NAMALWA (cell line): ENCODE measurements at regions not wholly inside any gene's neighbourhood (a gene's known extent, or its start where the extent isn't known, plus 50 kb on each side); places are given as distances from the start of the nearest gene placed in this dataset.

Experiments used
- DNase-seq: peaks from one replicate; pipeline ENCODE4 v3.0.0-alpha.2; 2015; ENCODE audit warnings: low spot score

DNA sequence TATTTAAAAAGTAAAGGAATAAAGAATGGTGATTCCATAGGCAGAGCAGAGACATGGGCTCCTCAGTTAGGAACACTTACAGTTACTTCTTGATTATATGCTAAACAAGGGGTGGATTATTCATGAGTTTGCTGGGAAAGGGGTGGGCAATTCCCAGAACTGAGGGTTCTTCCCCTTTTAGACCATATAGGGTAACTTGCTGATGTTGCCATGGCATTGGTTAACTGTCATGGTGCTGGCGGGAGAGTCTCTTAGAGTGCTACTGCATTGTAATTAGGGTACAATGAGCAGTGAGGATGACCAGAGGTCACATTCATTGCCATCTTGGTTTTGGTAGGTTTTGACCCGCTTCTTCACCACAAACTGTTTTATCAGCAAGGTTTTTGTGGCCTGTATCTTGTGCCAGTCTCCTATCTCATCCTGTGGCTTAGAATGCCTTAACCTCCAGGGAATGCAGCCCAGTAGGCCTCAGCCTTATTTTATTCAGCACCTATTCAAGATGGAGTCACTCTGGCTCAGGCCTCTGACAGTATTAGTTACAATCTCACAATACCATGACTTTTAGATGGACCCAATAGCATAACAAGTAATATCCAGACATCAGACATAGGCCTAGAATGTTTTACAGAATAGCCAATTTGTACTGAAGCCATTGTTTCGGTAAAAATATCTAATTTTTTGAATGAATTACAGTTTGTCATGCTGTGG, 106.8 kb downstream of the ZBTB18 start:
- DNase-seq: no peak

GRCh38 chr1:244159646-244160045, 108.6 kb downstream of the ZBTB18 start:
- no peak for DNase-seq

- DNase-seq: no peak
Observed at GRCh38 chr1:244160455-244161235, 109.6 kb downstream of the ZBTB18 start.

- no peak for DNase-seq
Observed at GRCh38 chr1:244161236-244161510, 110.1 kb downstream of the ZBTB18 start.

DNA sequence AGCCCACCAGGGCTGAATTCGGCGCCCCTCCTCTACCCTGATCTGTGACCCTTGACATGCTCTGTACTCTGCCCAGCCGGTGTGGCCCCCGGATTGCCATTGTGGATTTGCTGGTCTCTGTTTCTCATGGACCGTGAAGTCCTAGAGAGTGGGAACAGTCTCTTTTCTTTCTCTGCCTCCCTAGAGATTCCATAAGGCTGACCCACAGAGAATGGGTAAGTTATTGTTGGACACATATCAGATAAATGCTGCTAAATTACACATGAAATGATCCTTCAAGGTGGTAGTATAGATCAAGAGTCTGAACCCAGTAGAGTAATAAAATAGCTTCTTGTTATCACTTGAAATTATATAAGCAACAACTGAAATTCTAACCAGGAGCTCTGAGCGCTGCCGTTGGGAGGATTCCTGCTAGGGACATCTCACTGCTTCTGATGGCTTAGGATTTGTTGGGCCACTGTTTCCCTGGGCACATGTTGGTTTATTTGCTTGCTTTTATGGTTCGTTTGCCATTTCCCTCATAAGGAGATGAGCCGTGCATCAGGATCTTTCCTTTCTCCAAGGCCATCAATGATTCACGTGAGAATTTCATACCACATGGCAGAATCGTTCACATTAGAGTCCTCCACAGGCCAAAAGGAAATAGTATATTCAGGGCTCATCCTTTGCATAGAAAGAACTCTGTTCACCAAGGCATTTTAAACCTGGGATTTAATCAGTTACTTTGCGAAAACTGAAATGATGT, 111.9 kb downstream of the ZBTB18 start:
- DNase-seq: no peak

DNA sequence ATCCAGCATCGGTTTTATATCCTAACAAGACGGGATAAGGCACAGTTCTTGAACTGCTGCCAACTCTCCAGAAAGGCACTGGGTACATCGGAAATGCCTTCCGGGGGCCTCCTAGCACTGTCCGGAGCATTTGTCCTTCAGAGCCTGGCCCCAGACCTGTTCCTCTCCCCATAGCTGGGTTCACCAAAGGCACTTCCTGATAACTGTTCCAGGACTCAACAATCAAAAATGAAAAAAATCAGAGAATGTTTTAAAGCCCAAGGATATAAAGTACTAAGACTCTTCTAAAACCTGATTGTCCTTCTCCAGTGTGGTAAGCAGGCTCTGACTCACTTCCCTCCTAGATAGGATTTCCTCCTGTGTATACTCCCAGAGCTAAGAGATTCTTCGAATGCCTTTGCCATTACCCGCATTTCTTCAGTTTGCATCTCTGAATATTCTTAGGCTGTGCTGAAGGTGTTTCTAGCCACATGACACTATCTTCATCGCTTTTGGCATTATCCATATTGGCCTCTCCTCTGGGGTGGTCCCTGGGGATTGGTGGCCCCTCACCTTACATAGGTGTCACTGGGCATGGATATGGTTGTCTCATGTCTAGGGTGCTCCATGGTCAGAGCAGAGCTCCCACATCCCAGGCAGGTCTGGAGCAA, 112.9 kb downstream of the ZBTB18 start:
- no peak for DNase-seq

GRCh38 chr1:244164511-244164890, 113.4 kb downstream of the ZBTB18 start:
- DNase-seq: no peak

- no peak for DNase-seq
Observed at GRCh38 chr1:244165021-244165420, 113.9 kb downstream of the ZBTB18 start.

DNA sequence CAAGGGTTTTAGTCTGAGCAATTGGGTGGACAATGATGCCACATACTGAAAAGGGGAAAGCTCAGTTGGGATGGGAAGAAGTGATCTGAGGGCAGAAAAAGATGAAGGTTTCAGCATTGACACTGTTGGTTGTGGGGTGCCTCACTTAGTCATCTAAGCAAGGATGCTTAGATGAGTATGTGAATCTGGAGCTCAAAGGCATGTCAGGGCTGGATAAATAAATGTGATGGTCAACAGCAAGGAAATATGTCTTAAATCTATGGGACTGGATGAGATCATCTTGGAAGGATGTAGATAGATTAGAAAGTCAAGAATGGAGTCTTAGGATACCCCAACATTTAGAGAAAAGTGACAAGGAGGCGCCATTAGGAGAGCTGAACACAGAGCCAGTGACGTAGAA, 114.6 kb downstream of the ZBTB18 start:
- DNase-seq: no peak

- DNase-seq: no peak
Observed at GRCh38 chr1:244171241-244171985, 120.3 kb downstream of the ZBTB18 start.

DNA sequence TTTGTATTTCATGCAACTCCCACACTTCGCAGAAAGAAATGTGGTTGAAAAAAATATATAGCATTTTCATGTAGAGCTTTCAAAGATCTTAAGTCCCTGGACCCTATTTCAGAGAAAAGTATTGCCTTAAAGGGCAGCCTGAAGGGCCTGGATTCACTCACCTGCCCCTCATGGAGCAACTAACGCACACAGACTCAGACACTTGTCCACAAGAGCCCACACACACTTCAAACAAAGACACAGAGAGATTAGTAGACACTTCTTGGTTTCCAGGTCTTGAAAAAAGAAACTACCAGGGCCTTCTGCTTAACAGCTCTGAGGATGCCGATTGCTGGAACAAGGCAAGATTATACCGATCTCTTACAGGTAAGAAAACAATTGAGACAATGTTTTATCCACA, 122.2 kb downstream of the ZBTB18 start:
- DNase-seq: no peak

GRCh38 chr1:244173769-244174168, 122.7 kb downstream of the ZBTB18 start:
- DNase-seq: no peak

DNA sequence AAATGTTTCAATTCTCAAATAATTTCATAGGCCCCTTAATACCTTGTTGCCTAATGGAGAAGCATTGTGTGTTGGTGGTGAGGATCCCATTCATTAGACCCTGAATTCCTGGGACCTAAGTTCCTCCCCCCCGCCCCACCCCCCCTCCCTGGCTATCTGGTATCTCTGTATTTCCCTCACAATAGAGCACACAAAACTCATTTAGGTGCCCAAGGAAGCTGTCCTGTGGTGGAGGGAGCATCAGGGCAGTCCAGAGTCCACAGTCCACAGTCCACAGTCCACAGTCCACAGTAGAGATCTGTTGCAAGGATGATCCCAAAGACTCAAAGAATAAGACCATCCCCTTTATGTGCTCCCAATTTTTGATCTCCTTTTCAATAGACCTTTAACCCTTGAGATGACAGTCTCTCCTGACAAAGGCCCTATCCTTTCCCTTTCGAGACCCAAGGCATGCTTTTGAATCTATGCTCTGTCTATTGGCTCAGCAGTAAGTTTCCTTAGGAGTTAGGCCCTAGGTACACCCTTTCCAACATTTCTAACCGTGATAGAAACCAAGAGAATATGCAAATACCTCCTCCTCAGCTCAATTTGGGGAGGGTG, 123.9 kb downstream of the ZBTB18 start:
- DNase-seq: no peak

DNA sequence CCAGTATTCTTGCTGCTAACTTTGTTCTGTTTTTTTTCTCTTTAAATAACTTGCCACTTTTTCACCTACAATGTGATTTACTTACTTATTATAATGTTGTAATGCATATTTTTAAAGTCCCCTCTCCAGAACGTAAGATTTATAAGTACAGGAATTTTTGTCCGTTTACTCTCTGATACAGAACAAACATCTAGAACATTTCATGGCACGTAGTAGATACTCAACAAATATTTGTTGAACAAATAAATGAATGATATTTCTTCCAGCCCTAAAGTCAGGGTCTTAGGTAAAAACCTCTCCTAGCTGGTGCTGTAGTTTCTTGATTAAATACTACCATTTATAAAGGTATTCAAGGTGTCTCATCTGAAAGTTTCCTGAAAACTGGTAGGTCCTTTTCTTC, 125.1 kb downstream of the ZBTB18 start:
- no peak for DNase-seq

GRCh38 chr1:244180256-244180655, 129.2 kb downstream of the ZBTB18 start:
- DNase-seq: no peak

GRCh38 chr1:244181867-244182266, 130.8 kb downstream of the ZBTB18 start:
- DNase-seq: no peak

DNA sequence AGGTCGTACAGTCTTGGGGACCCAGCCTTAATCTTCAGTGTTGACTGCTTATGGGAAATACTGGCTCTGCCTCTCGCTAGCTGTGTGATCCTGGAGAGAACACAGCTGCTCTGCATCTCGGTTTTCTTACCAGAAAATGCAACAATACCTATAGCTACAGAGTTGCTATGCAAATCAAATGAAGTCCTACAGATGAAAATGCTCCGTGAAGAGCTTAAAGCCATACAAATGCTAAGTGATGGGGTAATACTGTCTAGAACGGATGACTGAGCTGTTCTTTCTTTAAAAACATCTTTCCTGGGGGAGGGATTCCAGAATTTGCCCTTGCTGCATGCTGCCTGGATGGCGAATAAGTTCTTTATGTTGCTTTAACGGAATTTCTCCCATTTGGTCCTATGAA, 132.0 kb downstream of the ZBTB18 start:
- DNase-seq: no peak

- no peak for DNase-seq
Observed at GRCh38 chr1:244186372-244186771, 135.3 kb downstream of the ZBTB18 start.

DNA sequence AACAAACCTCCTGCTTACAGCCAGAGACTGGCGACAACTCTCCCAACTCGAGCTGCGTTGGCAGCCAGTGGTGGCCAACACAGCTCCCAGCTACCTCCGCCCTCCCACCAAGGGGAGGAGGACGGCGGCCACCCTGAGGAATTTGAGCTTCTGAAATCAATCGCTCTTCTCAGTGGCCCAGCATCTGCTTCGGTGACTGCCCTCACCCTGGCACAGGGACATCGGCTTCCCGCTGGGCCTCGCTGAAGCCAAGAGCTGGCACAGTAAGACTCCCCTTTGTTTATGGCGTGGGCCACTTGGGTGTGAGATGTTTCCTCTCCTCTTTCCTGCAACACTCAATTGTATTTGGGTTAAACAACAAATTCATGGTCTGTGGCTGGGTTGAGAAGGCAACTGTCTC, 136.2 kb downstream of the ZBTB18 start:
- no peak for DNase-seq

GRCh38 chr1:244191581-244191980, 140.5 kb downstream of the ZBTB18 start:
- no peak for DNase-seq

GRCh38 chr1:244192325-244192724, 141.2 kb downstream of the ZBTB18 start:
- no peak for DNase-seq
